Mesenchymal stem cell (in vitro differentiated cells and primary cell): ENCODE measurements at regions not wholly inside any gene's neighbourhood (a gene's known extent, or its start where the extent isn't known, plus 50 kb on each side); places are given as distances from the start of the nearest gene placed in this dataset.
"Not testable (repeated sequence)": the region's sequence is repeated elsewhere in the genome, so short reads cannot be mapped to it uniquely, and the experiment has no call there.

Experiments
- DNase-seq: peaks from one replicate; pipeline ENCODE4 v3.0.0-alpha.2; 2013
- H2AFZ ChIP-seq: one replicate; pipeline ENCODE4 v1.6.1; 2013; ENCODE audit warnings: low read depth, mild to moderate bottlenecking, control low read depth, inconsistent platforms, low read length, moderate library complexity
- H2AK5ac ChIP-seq: 2 replicates; pipeline ENCODE4 v1.6.1; 2013; ENCODE audit warnings: low read length, moderate library complexity, mild to moderate bottlenecking, inconsistent platforms; ENCODE audit not compliant: severe bottlenecking
- H2BK120ac ChIP-seq: one replicate; pipeline ENCODE4 v1.6.1; 2013; ENCODE audit warnings: low read depth, mild to moderate bottlenecking, inconsistent platforms, low read length, moderate library complexity
- H2BK12ac ChIP-seq, 2 experiments: one replicate each; pipeline ENCODE4 v1.6.1; 2013; ENCODE audit warnings: inconsistent platforms in 2 of 2, low read length in 2 of 2, mild to moderate bottlenecking in 2 of 2, moderate library complexity in 2 of 2, control low read depth in 1 of 2
- H2BK15ac ChIP-seq: one replicate; pipeline ENCODE4 v1.6.1; 2013; ENCODE audit warnings: mild to moderate bottlenecking, low read depth, inconsistent platforms; ENCODE audit not compliant: poor library complexity, severe bottlenecking
- H2BK5ac ChIP-seq: 2 replicates; pipeline ENCODE4 v1.6.1; 2013; ENCODE audit warnings: low read depth, mild to moderate bottlenecking, low read length, control low read depth, inconsistent platforms; ENCODE audit not compliant: poor library complexity, severe bottlenecking
- H3K14ac ChIP-seq, 2 experiments: one replicate each; pipeline ENCODE4 v1.6.1; 2013; ENCODE audit warnings: inconsistent platforms in 2 of 2, low read length in 2 of 2, control low read depth in 1 of 2, mild to moderate bottlenecking in 1 of 2, moderate library complexity in 1 of 2
- H3K18ac ChIP-seq, 2 experiments: one replicate each; pipeline ENCODE4 v1.6.1; 2013; ENCODE audit warnings: inconsistent platforms in 2 of 2, low read length in 2 of 2, control low read depth in 1 of 2, low read depth in 1 of 2, mild to moderate bottlenecking in 1 of 2
- H3K23ac ChIP-seq, 2 experiments: one replicate each; pipeline ENCODE4 v1.6.1; 2013; ENCODE audit warnings: inconsistent platforms in 2 of 2, low read length in 2 of 2, mild to moderate bottlenecking in 2 of 2, moderate library complexity in 2 of 2, control low read depth in 1 of 2
- H3K27ac ChIP-seq: 2 replicates; pipeline ENCODE4 v1.5.1; 2013; ENCODE audit warnings: mild to moderate bottlenecking, moderate library complexity, low read length, control low read depth, inconsistent platforms; ENCODE audit not compliant: poor library complexity, severe bottlenecking
- H3K27me3 ChIP-seq, 2 experiments: 2 replicates each; pipeline versions ENCODE4 v1.6.1 to v1.7.0; 2013; ENCODE audit warnings: low read length in 2 of 2, mild to moderate bottlenecking in 2 of 2, moderate library complexity in 2 of 2, control low read depth in 1 of 2, inconsistent platforms in 1 of 2; ENCODE audit not compliant: control insufficient read depth in 1 of 2, insufficient read depth in 1 of 2
- H3K36me3 ChIP-seq, 2 experiments: 2 replicates each; pipeline versions ENCODE4 v1.6.1 to v1.7.0; 2013; ENCODE audit warnings: low read length in 2 of 2, control low read depth in 1 of 2, inconsistent platforms in 1 of 2, low read depth in 1 of 2, mild to moderate bottlenecking in 1 of 2; ENCODE audit not compliant: insufficient read depth in 2 of 2, control insufficient read depth in 1 of 2
- H3K4ac ChIP-seq, 2 experiments: one replicate each; pipeline ENCODE4 v1.6.1; 2013; ENCODE audit warnings: inconsistent platforms in 2 of 2, low read length in 2 of 2, mild to moderate bottlenecking in 2 of 2, moderate library complexity in 2 of 2, control low read depth in 1 of 2, low read depth in 1 of 2
- H3K4me1 ChIP-seq: 2 replicates; pipeline ENCODE4 v1.6.1; 2013; ENCODE audit warnings: low read depth, low read length, control low read depth; ENCODE audit not compliant: control insufficient read depth, insufficient read depth
- H3K4me2 ChIP-seq: 2 replicates; pipeline ENCODE4 v1.6.1; 2013; ENCODE audit warnings: low read length, mild to moderate bottlenecking, inconsistent platforms; ENCODE audit not compliant: poor library complexity, severe bottlenecking
- H3K4me3 ChIP-seq, 2 experiments: 2 replicates each; pipeline versions ENCODE4 v1.5.1 to v1.7.0; 2013; ENCODE audit warnings: low read length in 2 of 2, mild to moderate bottlenecking in 2 of 2, control low read depth in 1 of 2, low read depth in 1 of 2; ENCODE audit not compliant: insufficient read depth in 1 of 2
- H3K79me1 ChIP-seq: replicated peaks from 2 replicates; pipeline ENCODE4 v1.6.1; 2013; ENCODE audit warnings: mild to moderate bottlenecking, control low read depth, low read length, inconsistent platforms; ENCODE audit not compliant: poor library complexity, severe bottlenecking
- H3K9ac ChIP-seq: 2 replicates; pipeline ENCODE4 v1.7.0; 2013; ENCODE audit warnings: mild to moderate bottlenecking, low read length, moderate library complexity
- H3K9me3 ChIP-seq: 2 replicates; pipeline ENCODE4 v1.7.0; 2013; ENCODE audit warnings: mild to moderate bottlenecking, low read length; ENCODE audit not compliant: control insufficient read depth
- H4K8ac ChIP-seq: one replicate; pipeline ENCODE4 v1.6.1; 2013; ENCODE audit warnings: inconsistent platforms, mild to moderate bottlenecking, low read length, moderate library complexity
- H4K91ac ChIP-seq: one replicate; pipeline ENCODE4 v1.6.1; 2013; ENCODE audit warnings: mild to moderate bottlenecking, low read length, inconsistent platforms
- WGBS: methylation state at CpG from one replicate; pipeline ENCODE4 v1.1.7; 2013; ENCODE audit warnings: mixed read lengths; 5-methylcytosine and 5-hydroxymethylcytosine counted together

- no peak overlapping the region for H2BK12ac ChIP-seq
- H2AK5ac ChIP-seq, result no peak overlapping the region
- no peaks in the 10 kb centered on the region for H3K79me1 ChIP-seq
- H2AFZ ChIP-seq, result no peak overlapping the region
- no peak overlapping the region for H3K4me3 ChIP-seq
- H3K27ac ChIP-seq, result no peak overlapping the region
- H3K4me2 ChIP-seq, result no peak overlapping the region
- H3K4me1 ChIP-seq, result no peaks in the 10 kb centered on the region
- H3K23ac ChIP-seq, result no peak overlapping the region
- DNase-seq, result no peak
- no peak overlapping the region for H3K9ac ChIP-seq
- no peaks in the 10 kb centered on the region for H3K36me3 ChIP-seq
- H3K9me3 ChIP-seq, result no peaks in the 10 kb centered on the region
- no peak overlapping the region for H2BK5ac ChIP-seq
- no peaks in the 10 kb centered on the region for H3K27me3 ChIP-seq
- no peak overlapping the region for H2BK15ac ChIP-seq
- H3K4ac ChIP-seq, result no peak overlapping the region
- no peak overlapping the region for H3K14ac ChIP-seq
- H4K8ac ChIP-seq, result no peak overlapping the region
- 90% methylated on average over 15 of the region's 17 CpGs for whole genome bisulfite sequencing
- no peak overlapping the region for H4K91ac ChIP-seq
- no peak overlapping the region for H2BK120ac ChIP-seq
- no peak overlapping the region for H3K18ac ChIP-seq
These were observed 971.8 kb upstream of the DEFB115 start for GRCh38 chr20:30285677-30286076.

- Histone ChIP-seq H3K36me3 (no peaks in the 10 kb centered on the region), H3K27me3 (no peaks in the 10 kb centered on the region), H2BK120ac (no peak overlapping the region), H3K18ac (no peak overlapping the region), H3K4me1 (no peaks in the 10 kb centered on the region), H3K23ac (no peak overlapping the region), H2AFZ (no peak overlapping the region), H3K27ac (no peak overlapping the region), H3K4ac (no peak overlapping the region), H3K9ac (no peak overlapping the region), H2AK5ac (no peak overlapping the region), H4K91ac (no peak overlapping the region), H3K4me3 (no peak overlapping the region), H2BK15ac (no peak overlapping the region), H2BK12ac (no peak overlapping the region), H3K9me3 (no peaks in the 10 kb centered on the region), H3K4me2 (no peak overlapping the region), H3K79me1 (no peaks in the 10 kb centered on the region), H4K8ac (no peak overlapping the region), H3K14ac (no peak overlapping the region), H2BK5ac (no peak overlapping the region)
- DNase-seq, result no peak
- WGBS, result 73% methylated on average over 15 of the region's 15 CpGs
These were observed 971.3 kb upstream of the DEFB115 start for GRCh38 chr20:30286157-30286556.

GRCh38 chr20:30287459-30287858, 970.0 kb upstream of the DEFB115 start:
- not testable (repeated sequence) for H4K8ac ChIP-seq, H3K23ac ChIP-seq, H2BK15ac ChIP-seq, H2BK5ac ChIP-seq, H3K14ac ChIP-seq, DNase-seq, H3K9me3 ChIP-seq, H3K4me3 ChIP-seq, H2BK120ac ChIP-seq, H3K4me1 ChIP-seq, H3K79me1 ChIP-seq, H3K9ac ChIP-seq, H4K91ac ChIP-seq, H3K27me3 ChIP-seq, H3K4ac ChIP-seq, H3K18ac ChIP-seq, H3K36me3 ChIP-seq, H2AK5ac ChIP-seq, H2BK12ac ChIP-seq, H2AFZ ChIP-seq, H3K27ac ChIP-seq, H3K4me2 ChIP-seq
- 89% methylated on average over 21 of the region's 22 CpGs for WGBS

- Histone ChIP-seq H3K4me1 (no peaks in the 10 kb centered on the region), H4K91ac (no peak overlapping the region), H3K4ac (no peak overlapping the region), H2BK12ac (no peak overlapping the region), H3K79me1 (no peaks in the 10 kb centered on the region), H2BK15ac (no peak overlapping the region), H2AFZ (no peak overlapping the region), H2AK5ac (no peak overlapping the region), H2BK5ac (no peak overlapping the region), H3K27ac (no peak overlapping the region), H3K36me3 (no peaks in the 10 kb centered on the region), H3K18ac (no peak overlapping the region), H3K23ac (no peak overlapping the region), H3K9ac (no peak overlapping the region), H4K8ac (no peak overlapping the region), H3K9me3 (no peaks in the 10 kb centered on the region), H3K14ac (no peak overlapping the region), H3K27me3 (no peaks in the 10 kb centered on the region), H2BK120ac (no peak overlapping the region), H3K4me3 (no peak overlapping the region), H3K4me2 (no peak overlapping the region)
- WGBS, result 63% methylated on average over 10 of the region's 10 CpGs
- DNase-seq, result no peak
These were observed 969.1 kb upstream of the DEFB115 start for GRCh38 chr20:30288346-30288745.
